ENCODE measurements at regions not wholly inside any gene's neighbourhood (a gene's known extent, or its start where the extent isn't known, plus 50 kb on each side); places are given as distances from the start of the nearest gene placed in this dataset.

GRCh38 chr15:79179108-79179561, 88.6 kb upstream of the RASGRF1 start:
- Mint-ChIP-seq H3K27me3 (peaks cover 18 to 54% (median 33%) of the 10 kb centered on the region in 3 donors), H3K9me3 (no peaks in the 10 kb centered on the region), H3K27ac (peak overlapping the region in 1 of 6 donors; percentile 38), H3K4me1 (peaks cover 0 to 1% (median 0%) of the 10 kb centered on the region in 3 donors), H3K36me3 (no peaks in the 10 kb centered on the region), H3K4me3 (no peak overlapping the region)
- ATAC-seq (ENCODE audit: low read depth in 2 of 2) (no peak), DNase-seq (no peak)

DNA sequence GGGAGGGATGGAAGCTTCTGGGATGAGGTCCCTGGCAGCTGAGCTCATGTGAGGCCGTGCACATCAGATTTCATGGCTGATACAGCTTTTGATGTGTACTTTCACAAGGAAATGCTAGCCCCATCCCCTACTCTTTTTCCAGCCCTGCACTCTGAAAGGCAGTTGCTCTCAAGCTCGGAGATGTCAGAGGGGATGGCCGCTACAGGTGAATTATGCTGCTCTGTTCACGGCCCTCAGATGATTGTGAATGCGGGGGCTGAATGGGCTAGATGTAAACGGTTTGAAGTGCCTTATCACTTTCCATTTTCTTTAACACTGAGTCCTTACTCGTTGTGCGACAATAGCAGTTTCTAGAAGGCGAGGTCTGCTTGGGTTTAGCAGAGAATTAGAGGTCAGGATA, 88.0 kb upstream of the RASGRF1 start:
- H3K27ac Mint-ChIP-seq: no peak overlapping the region
- H3K4me3 Mint-ChIP-seq: no peak overlapping the region
- ATAC-seq (ENCODE audit: low read depth in 2 of 2) (no peak), DNase-seq (no peak)
- no peaks in the 10 kb centered on the region for H3K36me3 Mint-ChIP-seq
- no peaks in the 10 kb centered on the region for H3K4me1 Mint-ChIP-seq
- H3K9me3 Mint-ChIP-seq: no peaks in the 10 kb centered on the region
- H3K27me3 Mint-ChIP-seq: peaks cover 19 to 56% (median 36%) of the 10 kb centered on the region in 3 donors

- Mint-ChIP-seq H3K27ac (no peak overlapping the region), H3K27me3 (peaks cover 22 to 68% (median 48%) of the 10 kb centered on the region in 3 donors), H3K4me3 (no peak overlapping the region), H3K9me3 (no peaks in the 10 kb centered on the region), H3K4me1 (no peaks in the 10 kb centered on the region), H3K36me3 (no peaks in the 10 kb centered on the region)
- DNase-seq (no peak), ATAC-seq (ENCODE audit: low read depth in 2 of 2) (no peak)
Observed at GRCh38 chr15:79176151-79176550, 85.6 kb upstream of the RASGRF1 start.

GRCh38 chr15:79172801-79173460, 82.4 kb upstream of the RASGRF1 start:
- no peaks in the 10 kb centered on the region for H3K4me1 Mint-ChIP-seq

DNA sequence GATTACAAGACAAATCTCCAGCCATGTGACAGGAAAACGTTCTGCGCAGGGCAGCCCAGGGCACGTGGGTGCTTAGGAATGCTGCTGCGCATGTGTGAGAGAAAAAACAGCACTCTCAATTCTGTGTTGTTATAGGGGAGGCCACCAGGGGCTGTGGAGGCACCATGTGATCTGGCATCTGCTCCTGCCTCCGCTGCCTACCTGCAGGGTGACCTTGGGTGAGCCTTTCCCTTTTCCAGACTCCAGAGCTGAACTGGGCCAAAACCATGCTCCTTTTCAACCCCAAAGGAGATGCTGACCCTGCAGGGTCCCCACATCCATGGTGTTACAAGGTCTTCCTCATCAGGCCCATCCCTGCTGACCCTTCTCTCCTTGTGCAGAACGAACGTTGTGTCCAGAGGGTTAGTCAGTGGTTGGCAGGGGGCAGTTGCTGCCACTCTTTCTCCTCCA, 81.5 kb upstream of the RASGRF1 start:
- Mint-ChIP-seq H3K27me3 (peaks cover 26 to 61% (median 56%) of the 10 kb centered on the region in 3 donors), H3K36me3 (no peaks in the 10 kb centered on the region), H3K4me3 (no peak overlapping the region), H3K27ac (no peak overlapping the region), H3K4me1 (no peaks in the 10 kb centered on the region), H3K9me3 (peaks cover 0 to 6% (median 0%) of the 10 kb centered on the region in 7 donors)
- no peak for DNase-seq
- no peak for ATAC-seq (ENCODE audit: low read depth in 2 of 2)

More at GRCh38 chr15:79172801-79173460, 82.4 kb upstream of the RASGRF1 start:
- ATAC-seq (ENCODE audit: low read depth in 2 of 2) (no peak), DNase-seq (no peak)
- Mint-ChIP-seq H3K36me3 (no peaks in the 10 kb centered on the region), H3K27me3 (peaks cover 26 to 63% (median 61%) of the 10 kb centered on the region in 3 donors), H3K4me3 (no peak overlapping the region), H3K9me3 (no peaks in the 10 kb centered on the region), H3K27ac (no peak overlapping the region)

DNA sequence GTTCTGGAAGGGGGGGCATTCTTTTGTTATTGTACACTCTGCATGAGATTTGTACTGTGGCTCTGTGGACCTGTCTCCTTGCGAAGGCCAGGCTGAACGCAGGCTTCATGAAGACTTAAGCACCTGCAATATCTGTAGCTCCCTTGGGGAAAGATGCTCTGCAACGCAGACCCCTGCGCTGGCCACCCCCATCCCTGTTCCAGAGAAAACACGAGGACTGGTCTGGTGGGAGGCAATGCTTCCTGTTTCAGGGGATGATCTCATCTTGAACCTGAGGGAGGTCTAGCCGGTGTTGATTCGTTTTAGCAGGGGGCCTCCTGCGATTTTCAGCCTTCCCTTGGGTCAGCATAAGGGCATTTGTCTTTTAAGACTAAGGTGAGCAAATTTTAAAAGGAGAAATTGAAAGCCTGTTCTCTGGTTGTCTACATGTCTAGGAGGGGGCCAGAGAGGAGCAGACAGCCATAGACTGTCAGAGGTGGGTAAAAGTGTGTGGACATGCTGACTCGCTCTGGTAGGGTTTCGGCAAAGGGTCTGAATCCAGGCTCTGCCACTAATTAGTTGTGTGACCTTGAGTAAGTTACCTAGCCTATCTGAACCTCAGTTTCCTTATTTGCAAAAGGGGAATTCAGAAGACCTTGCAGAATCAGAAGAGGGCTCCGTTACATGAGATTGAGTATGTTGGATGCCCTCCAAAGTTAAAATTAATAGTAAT, 80.9 kb upstream of the RASGRF1 start:
- DNase-seq (no peak), ATAC-seq (ENCODE audit: low read depth in 2 of 2) (no peak)
- H3K9me3 Mint-ChIP-seq: peaks cover 0 to 8% (median 0%) of the 10 kb centered on the region in 7 donors
- no peaks in the 10 kb centered on the region for H3K36me3 Mint-ChIP-seq
- peaks cover 0 to 2% (median 0%) of the 10 kb centered on the region in 3 donors for H3K4me1 Mint-ChIP-seq
- no peak overlapping the region for H3K27ac Mint-ChIP-seq
- peaks cover 26 to 56% (median 56%) of the 10 kb centered on the region in 3 donors for H3K27me3 Mint-ChIP-seq
- no peak overlapping the region for H3K4me3 Mint-ChIP-seq

DNA sequence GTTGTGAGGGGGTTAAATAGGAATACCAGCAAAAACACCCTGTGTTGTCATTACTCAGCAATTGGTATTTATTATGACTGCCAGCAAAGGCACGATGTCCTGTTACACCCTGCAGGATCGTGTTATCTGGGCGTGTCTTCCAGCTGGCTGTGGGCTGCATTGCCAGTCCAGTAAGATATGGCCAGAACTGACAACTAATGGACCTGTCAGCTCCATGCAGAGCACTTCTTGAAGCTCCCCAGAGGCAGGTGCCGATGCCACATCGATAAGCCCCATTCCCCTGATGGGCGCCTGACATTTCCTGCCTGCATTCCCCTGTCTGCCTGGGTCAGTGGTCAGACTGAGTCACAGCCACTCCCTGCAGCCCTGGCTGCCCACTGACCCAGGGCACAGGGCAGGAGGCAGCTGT, 79.7 kb upstream of the RASGRF1 start:
- H3K36me3 Mint-ChIP-seq: peaks cover 0 to 9% of the 10 kb centered on the region in 2 donors
- H3K4me1 Mint-ChIP-seq: peaks cover 5 to 14% (median 8%) of the 10 kb centered on the region in 3 donors
- no peak overlapping the region for H3K4me3 Mint-ChIP-seq
- peaks cover 5 to 10% (median 8%) of the 10 kb centered on the region in 7 donors for H3K9me3 Mint-ChIP-seq
- ATAC-seq (ENCODE audit: low read depth in 2 of 2): no peak
- DNase-seq: no peak
- no peak overlapping the region for H3K27ac Mint-ChIP-seq
- H3K27me3 Mint-ChIP-seq: peaks cover 22 to 46% (median 46%) of the 10 kb centered on the region in 3 donors

DNA sequence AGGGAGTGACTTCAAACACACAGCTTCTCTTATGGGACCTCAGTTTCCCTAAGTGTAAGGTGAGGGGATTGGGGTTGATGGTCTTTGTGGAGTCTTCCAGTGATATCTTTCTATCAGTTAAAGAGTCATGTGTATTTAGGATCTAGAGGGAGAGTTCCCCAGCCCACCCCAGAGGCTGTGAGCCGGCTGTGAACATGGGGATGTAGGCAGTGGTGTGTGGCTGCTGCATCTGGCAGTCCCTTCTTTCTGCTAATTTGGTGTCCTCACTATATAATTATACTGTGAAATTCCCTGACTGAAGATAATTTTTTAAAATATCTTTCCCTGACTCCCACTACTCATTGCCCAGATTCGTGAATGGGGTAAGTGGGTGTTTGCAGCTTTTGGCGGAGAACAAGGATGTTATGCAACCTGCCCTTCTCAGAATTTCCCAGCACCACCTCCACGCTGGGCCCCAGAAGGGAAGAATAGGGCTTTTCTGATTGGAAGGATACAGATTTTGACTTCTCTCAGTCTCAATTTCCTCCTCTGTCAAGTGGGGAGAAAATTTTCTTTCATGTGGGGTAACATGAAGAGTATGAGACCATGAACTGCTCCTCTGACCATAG, 79.0 kb upstream of the RASGRF1 start:
- no peak overlapping the region for H3K4me3 Mint-ChIP-seq
- DNase-seq (no peak), ATAC-seq (ENCODE audit: low read depth in 2 of 2) (no peak)
- H3K4me1 Mint-ChIP-seq: peaks cover 7 to 17% (median 11%) of the 10 kb centered on the region in 3 donors
- no peak overlapping the region for H3K27ac Mint-ChIP-seq
- peaks cover 20 to 42% (median 40%) of the 10 kb centered on the region in 3 donors for H3K27me3 Mint-ChIP-seq
- peaks cover 6 to 14% (median 12%) of the 10 kb centered on the region in 7 donors for H3K9me3 Mint-ChIP-seq
- peaks cover 0 to 14% of the 10 kb centered on the region in 2 donors for H3K36me3 Mint-ChIP-seq

- Mint-ChIP-seq H3K9me3 (peaks cover 6 to 18% (median 12%) of the 10 kb centered on the region in 7 donors), H3K27me3 (peaks cover 15 to 47% (median 44%) of the 10 kb centered on the region in 3 donors), H3K4me1 (peaks cover 7 to 17% (median 11%) of the 10 kb centered on the region in 3 donors), H3K27ac (no peak overlapping the region), H3K4me3 (no peak overlapping the region), H3K36me3 (peaks cover 0 to 19% of the 10 kb centered on the region in 2 donors)
- DNase-seq (no peak), ATAC-seq (ENCODE audit: low read depth in 2 of 2) (no peak)
Observed at GRCh38 chr15:79168922-79169456, 78.4 kb upstream of the RASGRF1 start.

- no peak overlapping the region for H3K27ac Mint-ChIP-seq
- peaks cover 0 to 19% of the 10 kb centered on the region in 2 donors for H3K36me3 Mint-ChIP-seq
- ATAC-seq (ENCODE audit: low read depth in 2 of 2) (no peak), DNase-seq (no peak)
- H3K4me3 Mint-ChIP-seq: no peak overlapping the region
- peaks cover 6 to 18% (median 12%) of the 10 kb centered on the region in 7 donors for H3K9me3 Mint-ChIP-seq
- peaks cover 14 to 36% (median 34%) of the 10 kb centered on the region in 3 donors for H3K27me3 Mint-ChIP-seq
- H3K4me1 Mint-ChIP-seq: peaks cover 7 to 17% (median 11%) of the 10 kb centered on the region in 3 donors
Observed at GRCh38 chr15:79167776-79168175, 77.2 kb upstream of the RASGRF1 start.

- H3K4me1 Mint-ChIP-seq: peaks cover 7 to 17% (median 11%) of the 10 kb centered on the region in 3 donors
- peaks cover 6 to 18% (median 12%) of the 10 kb centered on the region in 7 donors for H3K9me3 Mint-ChIP-seq
- H3K27me3 Mint-ChIP-seq: peaks cover 17 to 23% (median 21%) of the 10 kb centered on the region in 3 donors
- peak overlapping the region in 1 of 6 donors; percentile 75 for H3K27ac Mint-ChIP-seq
- peaks cover 0 to 19% of the 10 kb centered on the region in 2 donors for H3K36me3 Mint-ChIP-seq
- DNase-seq (no peak), ATAC-seq (ENCODE audit: low read depth in 2 of 2) (no peak)
- H3K4me3 Mint-ChIP-seq: no peak overlapping the region
Observed at GRCh38 chr15:79166311-79166955, 75.9 kb upstream of the RASGRF1 start.

DNA sequence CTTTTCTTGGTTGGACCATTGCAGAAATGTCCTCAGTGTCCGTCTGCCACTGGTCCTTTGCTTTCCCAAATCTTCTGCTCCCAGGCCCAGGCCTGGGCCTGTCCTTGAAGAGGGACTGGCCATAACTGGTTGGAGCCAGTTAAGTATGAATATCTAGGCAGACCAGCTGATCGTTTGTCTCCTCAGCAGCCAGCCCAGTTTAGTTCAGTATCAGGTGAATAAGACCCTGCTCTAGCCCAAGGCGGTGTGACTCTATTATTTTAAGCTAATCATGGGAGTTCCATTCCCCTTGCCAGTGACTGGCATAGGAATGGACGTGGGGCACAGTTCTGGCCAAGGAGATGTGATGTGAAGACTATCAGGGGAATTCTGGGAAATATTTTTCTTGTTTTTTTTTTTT, 73.9 kb upstream of the RASGRF1 start:
- Mint-ChIP-seq H3K36me3 (peaks cover 0 to 19% of the 10 kb centered on the region in 2 donors), H3K27ac (no peak overlapping the region), H3K9me3 (peaks cover 6 to 18% (median 12%) of the 10 kb centered on the region in 7 donors), H3K4me1 (peaks cover 7 to 17% (median 11%) of the 10 kb centered on the region in 3 donors), H3K4me3 (no peak overlapping the region), H3K27me3 (peaks cover 7 to 14% (median 9%) of the 10 kb centered on the region in 3 donors)
- ATAC-seq (ENCODE audit: low read depth in 2 of 2) (no peak), DNase-seq (no peak)
